Mesodermal cell (in vitro differentiated cells): ENCODE measurements at regions not wholly inside any gene's neighbourhood (a gene's known extent, or its start where the extent isn't known, plus 50 kb on each side); places are given as distances from the start of the nearest gene placed in this dataset.

Experiments used
- H3K27ac ChIP-seq: 2 replicates; pipeline ENCODE4 v1.7.0; 2013; ENCODE audit warnings: mild to moderate bottlenecking, low read depth, low read length, moderate library complexity; ENCODE audit not compliant: severe bottlenecking
- H3K36me3 ChIP-seq: 2 replicates; pipeline ENCODE4 v1.7.1; 2013; ENCODE audit warnings: mild to moderate bottlenecking, low read length, moderate library complexity; ENCODE audit not compliant: control insufficient read depth, insufficient read depth
- H3K4me1 ChIP-seq: one replicate; pipeline ENCODE4 v1.7.1; 2013; ENCODE audit warnings: mild to moderate bottlenecking, low read length; ENCODE audit not compliant: insufficient read depth, control insufficient read depth, poor library complexity, severe bottlenecking
- H3K4me3 ChIP-seq: 2 replicates; pipeline ENCODE4 v1.7.0; 2013; ENCODE audit warnings: low read length, control low read depth, mild to moderate bottlenecking; ENCODE audit not compliant: insufficient read depth, poor library complexity, severe bottlenecking; ENCODE audit errors: extremely low read depth
- H3K9me3 ChIP-seq: 2 replicates; pipeline ENCODE4 v1.7.1; 2013; ENCODE audit warnings: mild to moderate bottlenecking, low read length, moderate library complexity; ENCODE audit not compliant: control insufficient read depth
- WGBS, 2 experiments: methylation state at CpG; one replicate each; pipeline ENCODE4 v1.1.5; 2013; ENCODE audit warnings: missing lambda C conversion rate in 2 of 2; ENCODE audit not compliant: insufficient coverage in 2 of 2; 5-methylcytosine and 5-hydroxymethylcytosine counted together

- no peak overlapping the region for H3K27ac ChIP-seq
- H3K36me3 ChIP-seq: no peaks in the 10 kb centered on the region
- no peaks in the 10 kb centered on the region for H3K9me3 ChIP-seq
- no peak overlapping the region for H3K4me3 ChIP-seq
- no peaks in the 10 kb centered on the region for H3K4me1 ChIP-seq
- WGBS, 2 experiments: 34 to 49% methylated on average over 9 to 11 of the region's 14 CpGs
These were observed 281.4 kb downstream of the HHIPL2 start for GRCh38 chr1:222266223-222267196.

GRCh38 chr1:222263791-222264190, 284.1 kb downstream of the HHIPL2 start:
- H3K27ac ChIP-seq: no peak overlapping the region
- H3K4me3 ChIP-seq: no peak overlapping the region
- no peaks in the 10 kb centered on the region for H3K9me3 ChIP-seq
- no peaks in the 10 kb centered on the region for H3K4me1 ChIP-seq
- no peaks in the 10 kb centered on the region for H3K36me3 ChIP-seq
- 94 to 97% methylated on average over 2 of the region's 2 CpGs for WGBS, 2 experiments

GRCh38 chr1:222257027-222257426, 290.9 kb downstream of the HHIPL2 start:
- Histone ChIP-seq H3K9me3 (no peaks in the 10 kb centered on the region), H3K27ac (no peak overlapping the region), H3K4me3 (no peak overlapping the region), H3K36me3 (no peaks in the 10 kb centered on the region), H3K4me1 (no peaks in the 10 kb centered on the region)
- no CpG with 5 or more reads among the region's 2 CpGs for WGBS, 2 experiments

- H3K4me3 ChIP-seq: no peak overlapping the region
- H3K27ac ChIP-seq: no peak overlapping the region
- no peaks in the 10 kb centered on the region for H3K36me3 ChIP-seq
- no peaks in the 10 kb centered on the region for H3K9me3 ChIP-seq
- H3K4me1 ChIP-seq: no peaks in the 10 kb centered on the region
- WGBS, 2 experiments: 83% methylated on average over 1 of the region's 1 CpG; no CpG with 5 or more reads in 1 of the 2 experiments
These were observed 291.8 kb downstream of the HHIPL2 start for GRCh38 chr1:222256058-222256457.

GRCh38 chr1:222252788-222253187, 295.1 kb downstream of the HHIPL2 start:
- H3K4me1 ChIP-seq: no peaks in the 10 kb centered on the region
- H3K36me3 ChIP-seq: no peaks in the 10 kb centered on the region
- WGBS, 2 experiments: 91 to 100% methylated on average over 2 of the region's 4 CpGs
- H3K27ac ChIP-seq: no peak overlapping the region
- H3K9me3 ChIP-seq: no peaks in the 10 kb centered on the region
- H3K4me3 ChIP-seq: no peak overlapping the region

GRCh38 chr1:222251847-222252246, 296.1 kb downstream of the HHIPL2 start:
- WGBS, 2 experiments: 100% methylated on average over 2 of the region's 2 CpGs
- no peaks in the 10 kb centered on the region for H3K9me3 ChIP-seq
- no peaks in the 10 kb centered on the region for H3K36me3 ChIP-seq
- no peaks in the 10 kb centered on the region for H3K4me1 ChIP-seq
- no peak overlapping the region for H3K4me3 ChIP-seq
- no peak overlapping the region for H3K27ac ChIP-seq

DNA sequence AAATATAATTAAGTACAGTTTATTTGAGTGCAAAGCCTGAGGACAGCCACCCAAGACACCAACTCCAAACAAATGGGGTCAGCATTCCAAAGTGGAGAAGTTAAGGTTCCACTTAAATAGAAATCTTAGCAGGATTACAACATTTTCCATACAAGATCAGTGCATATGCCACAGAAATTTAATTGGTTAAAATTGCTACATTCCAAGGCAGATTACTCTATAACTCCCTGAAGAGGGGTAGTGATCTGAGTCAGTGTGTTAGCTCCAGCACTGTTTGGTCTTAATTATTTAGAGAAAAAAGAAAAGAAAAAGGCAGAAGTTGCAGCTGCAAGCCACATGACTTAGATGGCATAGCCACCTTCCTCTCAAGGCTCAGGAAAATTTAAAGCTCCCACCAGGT, 297.5 kb downstream of the HHIPL2 start:
- Histone ChIP-seq H3K4me3 (no peak overlapping the region), H3K9me3 (no peaks in the 10 kb centered on the region), H3K27ac (no peak overlapping the region), H3K4me1 (no peaks in the 10 kb centered on the region), H3K36me3 (no peaks in the 10 kb centered on the region)

- Histone ChIP-seq H3K4me1 (no peaks in the 10 kb centered on the region), H3K27ac (no peak overlapping the region), H3K9me3 (no peaks in the 10 kb centered on the region), H3K36me3 (no peaks in the 10 kb centered on the region), H3K4me3 (no peak overlapping the region)
- 66 to 72% methylated on average over 2 to 3 of the region's 3 CpGs for WGBS, 2 experiments
These were observed 300.0 kb downstream of the HHIPL2 start for GRCh38 chr1:222247811-222248310.

DNA sequence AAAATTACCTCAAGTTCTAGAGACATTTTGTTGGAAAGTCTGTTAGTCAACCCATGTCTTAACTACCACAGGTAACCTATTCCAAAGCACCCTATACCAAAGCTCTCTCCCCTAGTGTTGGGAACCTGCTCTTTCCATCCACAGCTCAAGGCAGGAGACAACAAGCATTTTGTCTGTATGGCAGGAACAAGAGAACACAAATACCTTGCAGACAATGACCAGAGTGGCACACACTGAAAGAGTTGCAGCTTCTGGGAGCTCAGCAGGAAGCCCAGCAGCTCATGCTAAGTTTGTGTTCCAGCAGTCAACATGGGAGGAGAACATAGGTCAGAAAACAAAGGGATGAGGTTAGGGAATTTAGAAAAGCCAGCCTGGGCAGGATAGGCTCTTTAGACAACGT, 300.8 kb downstream of the HHIPL2 start:
- WGBS, 2 experiments: 40% methylated on average over 1 of the region's 1 CpG; no CpG with 5 or more reads in 1 of the 2 experiments
- Histone ChIP-seq H3K27ac (no peak overlapping the region), H3K4me3 (no peak overlapping the region), H3K4me1 (no peaks in the 10 kb centered on the region), H3K36me3 (no peaks in the 10 kb centered on the region), H3K9me3 (no peaks in the 10 kb centered on the region)

DNA sequence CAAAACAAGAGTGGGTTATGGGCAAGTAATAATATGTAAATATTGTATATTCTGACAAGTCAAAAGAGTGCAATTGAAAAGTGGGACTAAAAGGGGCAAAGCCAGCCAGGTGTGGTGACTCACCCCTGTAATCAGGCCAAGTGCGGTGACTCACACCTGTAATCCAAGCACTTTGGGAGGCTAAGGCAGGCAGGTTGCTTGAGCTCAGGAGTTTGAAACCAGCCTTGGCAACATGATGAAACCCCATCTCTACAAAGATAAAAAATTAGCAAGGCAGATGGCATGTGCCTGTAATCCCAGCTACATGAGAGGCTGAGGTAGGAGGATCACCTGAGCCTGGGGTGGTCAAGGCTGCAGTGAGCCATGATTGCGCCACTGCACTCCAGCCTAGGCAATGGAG, 304.0 kb downstream of the HHIPL2 start:
- no peaks in the 10 kb centered on the region for H3K9me3 ChIP-seq
- H3K27ac ChIP-seq: no peak overlapping the region
- WGBS, 2 experiments: no CpG with 5 or more reads among the region's 2 CpGs
- no peaks in the 10 kb centered on the region for H3K36me3 ChIP-seq
- H3K4me1 ChIP-seq: no peaks in the 10 kb centered on the region
- no peak overlapping the region for H3K4me3 ChIP-seq

DNA sequence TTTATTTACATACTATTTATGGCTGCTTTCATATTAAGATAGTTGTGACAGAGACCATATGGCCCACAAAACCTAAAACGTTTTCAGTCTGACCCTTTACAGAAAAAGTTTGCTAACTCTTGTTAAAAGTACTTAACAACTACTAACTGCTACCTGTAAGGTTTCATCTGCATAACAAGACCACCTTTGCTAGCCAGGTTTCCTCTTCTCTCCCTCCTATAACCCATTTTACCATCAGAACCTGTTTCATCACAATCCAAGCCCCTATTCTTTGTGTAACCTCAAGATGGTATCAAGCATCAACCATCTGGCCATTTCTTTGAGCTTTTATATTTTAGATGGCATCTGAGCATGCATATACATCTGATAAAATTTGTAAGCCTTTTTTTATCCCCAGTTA, 305.4 kb downstream of the HHIPL2 start:
- no peaks in the 10 kb centered on the region for H3K4me1 ChIP-seq
- 13 to 43% methylated on average over 1 of the region's 1 CpG for WGBS, 2 experiments

More for the DNA sequence above, 305.4 kb downstream of the HHIPL2 start:
- H3K9me3 ChIP-seq: no peaks in the 10 kb centered on the region
- H3K4me3 ChIP-seq: no peak overlapping the region
- H3K27ac ChIP-seq: no peak overlapping the region
- H3K36me3 ChIP-seq: no peaks in the 10 kb centered on the region
